Ascending aorta (tissue), 2 donors: ENCODE measurements at regions not wholly inside any gene's neighbourhood (a gene's known extent, or its start where the extent isn't known, plus 50 kb on each side); places are given as distances from the start of the nearest gene placed in this dataset.
A peak's percentile ranks its signal among the peaks of the same experiment; 100 is the strongest.

ENCODE experiments used
- DNase-seq, 2 donors: peaks; one replicate each; pipeline ENCODE4 v3.0.0-alpha.2; 2019; ENCODE audit warnings: low spot score in 2 of 2
- H3K27ac ChIP-seq, 2 donors: fragments of 200-600 bp; sonication (generic); one replicate each; pipeline ENCODE4 v1.5.1; 2016 to 2017; ENCODE audit warnings: mild to moderate bottlenecking in 1 of 2
- H3K27me3 ChIP-seq: fragments of 200-600 bp; sonication (generic); one replicate; pipeline ENCODE4 v1.5.1; 2017
- H3K36me3 ChIP-seq, 2 donors: fragments of 200-600 bp; sonication (generic); one replicate each; pipeline ENCODE4 v1.5.1; 2016
- H3K4me1 ChIP-seq, 2 donors: fragments of 200-600 bp; sonication (generic); one replicate each; pipeline ENCODE4 v1.5.1; 2016 to 2017; ENCODE audit warnings: mild to moderate bottlenecking in 1 of 2
- H3K4me3 ChIP-seq, 2 donors: fragments of 200-600 bp; sonication (generic); one replicate each; pipeline ENCODE4 v1.5.1; 2016 to 2017; ENCODE audit warnings: mild to moderate bottlenecking in 1 of 2
- H3K9me3 ChIP-seq, 2 donors: fragments of 200-600 bp; sonication (generic); one replicate each; pipeline ENCODE4 v1.5.1; 2016
- CTCF ChIP-seq, 3 experiments: fragments of 200-600 bp in 2 of 3; fragments of 450-650 bp in 1 of 3; sonication (generic) in 2 of 3; IDR thresholded peaks; one replicate each; pipeline ENCODE4 v1.5.1; 2016 to 2019; ENCODE audit warnings: antibody characterized with exemption in 3 of 3, mild to moderate bottlenecking in 1 of 3, moderate library complexity in 1 of 3
- intact Hi-C: fragments of 100-400 bp; cut with DNase I; formaldehyde crosslinking; loops from one replicate; pipeline ENCODE4 v1.15.1; 2023

DNA sequence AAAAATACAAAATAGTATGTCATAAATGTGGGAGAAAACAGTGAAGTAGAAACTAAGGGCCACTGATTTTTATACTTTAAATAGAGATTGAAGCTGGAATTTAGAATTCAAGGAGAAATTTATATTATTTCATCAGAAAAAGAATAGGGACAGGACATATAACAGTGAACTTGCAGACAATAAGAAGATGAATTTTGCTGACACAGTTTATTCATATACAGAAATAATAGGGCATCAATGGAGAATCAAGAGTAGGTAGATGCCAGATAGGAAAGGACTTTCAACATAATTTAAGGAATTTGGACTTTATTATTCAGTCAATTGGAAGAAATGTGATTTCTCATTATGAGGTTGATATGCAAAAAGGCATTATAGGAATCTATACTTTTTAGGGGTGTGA is 118.9 kb upstream of the HNMT start:
- Histone ChIP-seq H3K27me3 (no peaks in the 10 kb centered on the region), H3K4me1 (no peaks in the 10 kb centered on the region), H3K27ac (no peak overlapping the region), H3K9me3 (no peaks in the 10 kb centered on the region), H3K36me3 (no peaks in the 10 kb centered on the region), H3K4me3 (no peak overlapping the region)
- intact Hi-C loops = no loop called here
- no peak for DNase-seq
- no peak for TF ChIP-seq CTCF (IDR thresholded peaks at IDR 0.05)

GRCh38 chr2:137846993-137847392 is 117.3 kb upstream of the HNMT start:
- H3K4me1 ChIP-seq = no peaks in the 10 kb centered on the region
- no peaks in the 10 kb centered on the region for H3K9me3 ChIP-seq
- no peak for DNase-seq
- H3K4me3 ChIP-seq = no peak overlapping the region
- H3K27me3 ChIP-seq = no peaks in the 10 kb centered on the region
- H3K27ac ChIP-seq = no peak overlapping the region
- intact Hi-C loops = no loop called here
- H3K36me3 ChIP-seq = no peaks in the 10 kb centered on the region
- TF ChIP-seq CTCF (IDR thresholded peaks at IDR 0.05) = no peak

DNA sequence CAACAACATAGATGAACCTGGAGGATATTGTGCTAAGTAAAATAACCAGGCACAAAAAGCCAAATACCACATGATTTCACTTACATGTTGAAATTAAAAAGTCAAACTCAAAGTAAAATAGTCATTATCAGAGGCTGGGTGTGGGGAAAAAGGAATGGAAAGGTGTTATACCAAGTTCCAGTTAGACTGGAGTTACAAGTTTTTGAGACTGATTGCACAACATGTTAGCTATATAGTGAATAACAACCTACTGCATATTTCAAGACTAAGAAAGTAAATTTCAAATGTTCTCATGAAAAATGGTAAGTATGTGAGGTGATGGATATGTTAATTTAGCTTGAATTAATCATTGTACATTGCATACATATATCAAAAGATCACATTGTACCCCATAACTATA is 116.8 kb upstream of the HNMT start:
- intact Hi-C loops = no loop called here
- no peak for TF ChIP-seq CTCF (IDR thresholded peaks at IDR 0.05)

DNA sequence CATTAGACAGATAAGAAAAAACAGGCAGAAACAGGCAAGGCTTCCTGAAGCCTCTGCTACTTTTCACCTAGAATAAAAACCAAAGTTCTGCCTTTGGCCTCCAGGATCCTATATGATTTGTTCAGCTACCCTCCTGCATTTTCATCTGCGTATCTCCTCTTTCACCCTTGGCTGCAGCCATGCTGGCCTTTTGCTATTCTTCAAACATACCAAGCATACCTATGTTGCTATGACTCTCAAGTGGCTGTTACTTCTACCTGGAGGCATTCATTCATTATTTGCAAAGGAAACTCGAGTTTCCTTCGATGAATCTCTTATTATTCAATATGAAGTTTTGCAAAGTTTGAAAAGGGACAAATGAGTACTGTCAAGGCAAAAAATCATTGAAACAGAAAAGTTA is 106.4 kb upstream of the HNMT start:
- H3K4me3 ChIP-seq = no peak overlapping the region
- DNase-seq = no peak
- no peaks in the 10 kb centered on the region for H3K9me3 ChIP-seq
- no peaks in the 10 kb centered on the region for H3K36me3 ChIP-seq
- H3K4me1 ChIP-seq = no peaks in the 10 kb centered on the region
- no peaks in the 10 kb centered on the region for H3K27me3 ChIP-seq
- TF ChIP-seq CTCF (IDR thresholded peaks at IDR 0.05) = no peak
- no peak overlapping the region for H3K27ac ChIP-seq
- intact Hi-C loops = no loop called here

More for the DNA sequence above, 116.8 kb upstream of the HNMT start:
- Histone ChIP-seq H3K4me3 (no peak overlapping the region), H3K27ac (no peak overlapping the region), H3K4me1 (no peaks in the 10 kb centered on the region), H3K36me3 (no peaks in the 10 kb centered on the region), H3K9me3 (no peaks in the 10 kb centered on the region), H3K27me3 (no peaks in the 10 kb centered on the region)
- DNase-seq = no peak

GRCh38 chr2:137862651-137863050 is 101.6 kb upstream of the HNMT start:
- intact Hi-C loops = no loop called here
- Histone ChIP-seq H3K27me3 (no peaks in the 10 kb centered on the region), H3K4me3 (no peak overlapping the region), H3K9me3 (no peaks in the 10 kb centered on the region), H3K36me3 (no peaks in the 10 kb centered on the region), H3K4me1 (no peaks in the 10 kb centered on the region), H3K27ac (no peak overlapping the region)
- DNase-seq = no peak
- no peak for TF ChIP-seq CTCF (IDR thresholded peaks at IDR 0.05)

GRCh38 chr2:137865954-137866540 is 98.2 kb upstream of the HNMT start:
- H3K27me3 ChIP-seq = no peaks in the 10 kb centered on the region
- H3K4me1 ChIP-seq = no peaks in the 10 kb centered on the region
- no peak overlapping the region for H3K4me3 ChIP-seq
- intact Hi-C loops = loop anchor here (5.0 kb wide), 1 partner anchor 961 kb away; no protein-coding TSS in a partner anchor
- no peak for DNase-seq
- peak in 2 of 3 experiments; percentile 16 to 37 for TF ChIP-seq CTCF (IDR thresholded peaks at IDR 0.05)
- H3K36me3 ChIP-seq = no peaks in the 10 kb centered on the region
- no peak overlapping the region for H3K27ac ChIP-seq
- no peaks in the 10 kb centered on the region for H3K9me3 ChIP-seq
